Peyer's patch (tissue), 4 donors: ENCODE measurements at regions not wholly inside any gene's neighbourhood (a gene's known extent, or its start where the extent isn't known, plus 50 kb on each side); places are given as distances from the start of the nearest gene placed in this dataset.

Experiments used
- POLR2A ChIP-seq, 2 donors: fragments of 450-650 bp; IDR thresholded peaks; one replicate each; pipeline ENCODE4 v1.5.1; 2017; ENCODE audit warnings: antibody characterized with exemption in 2 of 2, mild to moderate bottlenecking in 2 of 2, moderate library complexity in 2 of 2
- TF ChIP-seq, protein P1 (sequence below), 6 experiments: fragments of 450-650 bp in 4 of 6; fragments of 200-600 bp in 2 of 6; sonication (generic) in 1 of 6; IDR thresholded peaks; one replicate each; pipeline ENCODE4 v1.5.1; 2017 to 2019; ENCODE audit warnings: antibody characterized with exemption in 6 of 6, mild to moderate bottlenecking in 3 of 6, moderate library complexity in 1 of 6

DNA sequence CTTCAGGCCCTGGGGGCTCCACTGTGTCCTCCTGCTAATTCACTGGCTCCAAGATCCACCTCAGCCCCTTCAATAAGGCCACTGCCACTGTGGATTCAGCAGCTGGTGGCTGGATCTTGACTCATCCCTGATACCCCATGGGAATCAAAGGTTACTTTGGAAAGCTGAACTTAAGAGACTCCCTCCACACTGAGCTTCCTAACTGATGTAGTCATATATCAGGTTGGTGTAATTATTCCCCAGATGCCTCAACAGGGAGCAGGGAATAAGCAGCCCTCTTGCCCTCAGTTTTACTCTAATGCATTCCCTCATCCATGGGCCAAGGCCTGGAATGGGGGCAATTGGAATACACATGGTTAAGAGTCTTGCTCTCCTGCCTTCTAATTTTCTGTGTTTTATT lies 164.6 kb downstream of the FASLG start:
- TF ChIP-seq, protein P1, sequence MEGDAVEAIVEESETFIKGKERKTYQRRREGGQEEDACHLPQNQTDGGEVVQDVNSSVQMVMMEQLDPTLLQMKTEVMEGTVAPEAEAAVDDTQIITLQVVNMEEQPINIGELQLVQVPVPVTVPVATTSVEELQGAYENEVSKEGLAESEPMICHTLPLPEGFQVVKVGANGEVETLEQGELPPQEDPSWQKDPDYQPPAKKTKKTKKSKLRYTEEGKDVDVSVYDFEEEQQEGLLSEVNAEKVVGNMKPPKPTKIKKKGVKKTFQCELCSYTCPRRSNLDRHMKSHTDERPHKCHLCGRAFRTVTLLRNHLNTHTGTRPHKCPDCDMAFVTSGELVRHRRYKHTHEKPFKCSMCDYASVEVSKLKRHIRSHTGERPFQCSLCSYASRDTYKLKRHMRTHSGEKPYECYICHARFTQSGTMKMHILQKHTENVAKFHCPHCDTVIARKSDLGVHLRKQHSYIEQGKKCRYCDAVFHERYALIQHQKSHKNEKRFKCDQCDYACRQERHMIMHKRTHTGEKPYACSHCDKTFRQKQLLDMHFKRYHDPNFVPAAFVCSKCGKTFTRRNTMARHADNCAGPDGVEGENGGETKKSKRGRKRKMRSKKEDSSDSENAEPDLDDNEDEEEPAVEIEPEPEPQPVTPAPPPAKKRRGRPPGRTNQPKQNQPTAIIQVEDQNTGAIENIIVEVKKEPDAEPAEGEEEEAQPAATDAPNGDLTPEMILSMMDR (IDR thresholded peaks at IDR 0.05): no peak
- TF ChIP-seq POLR2A (IDR thresholded peaks at IDR 0.05): no peak
